Heart left ventricle (tissue), 16 donors: ENCODE measurements at regions not wholly inside any gene's neighbourhood (a gene's known extent, or its start where the extent isn't known, plus 50 kb on each side); places are given as distances from the start of the nearest gene placed in this dataset.
A peak's percentile ranks its signal among the peaks of the same experiment; 100 is the strongest.

Experiments used
- ATAC-seq, 4 donors: fragments of 200-7000 bp; cut with Tn5 transposase; one replicate each; pipeline ENCODE4 v1.9.1; 2020 to 2022; ENCODE audit warnings: moderate library complexity in 4 of 4, mild to moderate bottlenecking in 3 of 4, moderate number of reproducible peaks in 1 of 4
- DNase-seq, 5 donors: peaks; one replicate each; pipeline ENCODE4 v3.0.0-alpha.2; 2020
- H3K27ac ChIP-seq, 12 donors: fragments of 200-600 bp; sonication (generic) in 4 of 12; one replicate each; pipeline versions ENCODE4 v1.5.0 to v1.8.0; 2016 to 2022; ENCODE audit warnings: mild to moderate bottlenecking in 2 of 12
- H3K27me3 ChIP-seq, 9 donors: fragments of 200-600 bp; sonication (generic) in 2 of 9; one replicate each; pipeline versions ENCODE4 v1.5.1 to v1.8.0; 2016 to 2022; ENCODE audit warnings: mild to moderate bottlenecking in 3 of 9
- H3K36me3 ChIP-seq, 9 donors: fragments of 200-600 bp; sonication (generic) in 2 of 9; one replicate each; pipeline versions ENCODE4 v1.5.0 to v1.8.0; 2018 to 2022; ENCODE audit warnings: mild to moderate bottlenecking in 2 of 9
- H3K4me1 ChIP-seq, 12 donors: fragments of 200-600 bp; sonication (generic) in 4 of 12; one replicate each; pipeline versions ENCODE4 v1.5.0 to v1.8.0; 2016 to 2022; ENCODE audit warnings: mild to moderate bottlenecking in 3 of 12
- H3K4me3 ChIP-seq, 12 donors: fragments of 200-600 bp; sonication (generic) in 4 of 12; one replicate each; pipeline versions ENCODE4 v1.5.0 to v1.8.0; 2017 to 2022; ENCODE audit warnings: mild to moderate bottlenecking in 9 of 12, moderate library complexity in 4 of 12
- H3K9me3 ChIP-seq, 12 donors: fragments of 200-600 bp; sonication (generic) in 4 of 12; one replicate each; pipeline versions ENCODE4 v1.5.0 to v1.8.0; 2016 to 2022; ENCODE audit warnings: mild to moderate bottlenecking in 1 of 12
- POLR2A ChIP-seq, 2 donors: fragments of 450-650 bp; IDR thresholded peaks; one replicate each; pipeline ENCODE4 v1.6.1; 2017; ENCODE audit warnings: antibody characterized with exemption in 2 of 2, mild to moderate bottlenecking in 2 of 2, moderate library complexity in 2 of 2
- WGBS, 4 donors: extraction: QIAGEN DNeasy Blood & Tissue Kit in 2 of 4; methylation state at CpG; one replicate each; pipeline versions ENCODE4 v1.1.5 to v1.1.7; 2013 to 2018; 5-methylcytosine and 5-hydroxymethylcytosine counted together
- intact Hi-C, 10 donors: fragments of 100-400 bp; cut with DNase I; formaldehyde crosslinking; loops; one replicate each; pipeline versions ENCODE4 v1.11.1 to v1.14.2; 2022
- TF ChIP-seq, protein P1 (sequence below), 12 donors: fragments of 200-600 bp; sonication (generic) in 4 of 12; IDR thresholded peaks; one replicate each; pipeline versions ENCODE4 v1.5.0 to v1.8.0; 2018 to 2022; ENCODE audit warnings: antibody characterized with exemption in 12 of 12, mild to moderate bottlenecking in 5 of 12
- donor health status: ischemic (EF 13 %, LVEDD 7.1; RV severe dilation, severe dysfunction).
- donor health status: healthy with polysubstance abuse.
- donor health status: DM: no; HTN: yes; CAD: no.
- donor health status: DM: no; HTN: no; CAD: no.
- donor health status: ischemic (EF 25% LVEDD 6.9; RV normal size, moderate dysfunction).
- donor health status: ischemic (EF 25% LVEDD 5.7; RV mildly dilated, moderate dysfunction).
- donor health status: healthy.
- donor health status: DM: yes; HTN: yes; CAD: no.
- donor health status: ischemic (EF 35%, LVEDD 5.7; RV mildly dilated, moderate dysfunction).
- donor health status: nonischemic (EF 11% LVEDD 7.7; RV severe dilation, severe dysfunction).
- donor health status: DM: yes; HTN: yes; CAD: no.
- donor health status: PGD.
- donor health status: ischemic (EF 29% LVEDD 5.4; RV normal size, mild dysfunction).
- donor health status: nonischemic (EF 23%, LVEDD 6.1; RV moderate dilation, normal function).

DNA sequence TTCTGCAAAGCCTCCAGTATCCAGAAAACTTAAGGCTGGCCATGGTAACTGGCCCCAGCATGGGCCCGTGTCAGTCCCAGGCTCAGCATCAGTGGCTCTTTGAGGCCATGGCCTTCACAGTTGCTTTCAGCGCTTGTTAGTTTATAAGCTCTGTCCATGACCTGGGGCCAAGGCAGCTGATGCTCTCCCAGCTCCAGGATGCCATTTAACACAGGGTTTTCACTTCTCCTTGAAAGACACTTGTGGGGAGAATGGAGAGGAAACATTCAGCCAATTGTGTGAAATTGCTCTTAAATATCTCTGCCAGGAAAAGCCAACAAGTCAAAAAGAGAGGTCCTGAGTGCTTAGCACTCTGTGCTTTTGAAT, 321.3 kb downstream of the FOXO1 start:
- ATAC-seq (peak in 1 of 4 donors; percentile 3), DNase-seq (no peak)
- Histone ChIP-seq H3K27ac (peak overlapping the region in 4 of 12 donors; percentile 2 to 44 (median 24)), H3K36me3 (no peaks in the 10 kb centered on the region), H3K9me3 (no peaks in the 10 kb centered on the region), H3K4me1 (peaks cover 0 to 27% (median 11%) of the 10 kb centered on the region in 12 donors), H3K27me3 (no peaks in the 10 kb centered on the region), H3K4me3 (no peak overlapping the region)
- WGBS, 4 donors, result 91 to 100% (median 94%) methylated on average over 2 of the region's 2 CpGs
- intact Hi-C loops, result loop anchor here in 1 of 10 donors (10.0 kb wide), 1 partner anchor 320 kb away; the partner anchor contains the start of gene FOXO1
- no peak for TF ChIP-seq POLR2A (IDR thresholded peaks at IDR 0.05)
- TF ChIP-seq, protein P1, sequence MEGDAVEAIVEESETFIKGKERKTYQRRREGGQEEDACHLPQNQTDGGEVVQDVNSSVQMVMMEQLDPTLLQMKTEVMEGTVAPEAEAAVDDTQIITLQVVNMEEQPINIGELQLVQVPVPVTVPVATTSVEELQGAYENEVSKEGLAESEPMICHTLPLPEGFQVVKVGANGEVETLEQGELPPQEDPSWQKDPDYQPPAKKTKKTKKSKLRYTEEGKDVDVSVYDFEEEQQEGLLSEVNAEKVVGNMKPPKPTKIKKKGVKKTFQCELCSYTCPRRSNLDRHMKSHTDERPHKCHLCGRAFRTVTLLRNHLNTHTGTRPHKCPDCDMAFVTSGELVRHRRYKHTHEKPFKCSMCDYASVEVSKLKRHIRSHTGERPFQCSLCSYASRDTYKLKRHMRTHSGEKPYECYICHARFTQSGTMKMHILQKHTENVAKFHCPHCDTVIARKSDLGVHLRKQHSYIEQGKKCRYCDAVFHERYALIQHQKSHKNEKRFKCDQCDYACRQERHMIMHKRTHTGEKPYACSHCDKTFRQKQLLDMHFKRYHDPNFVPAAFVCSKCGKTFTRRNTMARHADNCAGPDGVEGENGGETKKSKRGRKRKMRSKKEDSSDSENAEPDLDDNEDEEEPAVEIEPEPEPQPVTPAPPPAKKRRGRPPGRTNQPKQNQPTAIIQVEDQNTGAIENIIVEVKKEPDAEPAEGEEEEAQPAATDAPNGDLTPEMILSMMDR (IDR thresholded peaks at IDR 0.05), result no peak

DNA sequence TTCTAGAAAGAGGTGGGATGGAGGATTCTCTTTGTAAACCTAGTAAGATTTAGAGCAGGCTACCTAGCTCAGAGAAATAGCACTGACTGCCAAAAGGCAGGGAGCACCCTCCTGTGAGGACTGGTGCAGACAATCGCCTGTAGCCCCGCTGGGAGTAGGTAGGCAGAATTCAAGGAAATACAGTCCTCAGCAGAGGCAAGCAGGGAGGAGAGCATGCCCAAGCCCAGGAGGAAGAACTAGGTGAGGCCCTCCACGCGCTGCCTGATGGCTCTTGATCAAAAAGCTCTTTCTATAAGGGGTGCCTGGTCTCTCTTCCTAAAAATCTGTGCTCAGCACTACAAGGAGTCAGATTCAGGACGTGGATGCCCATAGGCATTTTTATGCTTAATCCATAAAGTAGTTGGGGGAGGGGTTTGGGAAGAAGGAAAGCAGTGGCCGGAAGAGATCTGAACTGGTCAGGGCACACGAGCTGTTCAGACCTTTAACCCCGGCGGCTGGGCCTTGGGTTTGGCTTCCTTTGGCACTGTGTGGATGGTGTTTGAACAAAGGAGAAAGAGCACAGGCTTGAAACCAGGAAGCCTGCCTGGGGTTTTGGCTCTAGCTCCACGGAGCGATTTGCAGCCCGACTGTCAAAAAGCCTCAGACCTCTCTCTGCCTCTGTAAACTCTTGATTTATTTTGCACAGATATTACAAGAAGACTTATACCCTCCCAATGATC, 320.6 kb downstream of the FOXO1 start:
- TF ChIP-seq, protein P1 (IDR thresholded peaks at IDR 0.05), result no peak
- no peak for TF ChIP-seq POLR2A (IDR thresholded peaks at IDR 0.05)
- Histone ChIP-seq H3K27ac (peak overlapping the region in 6 of 12 donors; percentile 2 to 44 (median 24)), H3K9me3 (no peaks in the 10 kb centered on the region), H3K4me3 (no peak overlapping the region), H3K27me3 (no peaks in the 10 kb centered on the region), H3K4me1 (peaks cover 0 to 27% (median 13%) of the 10 kb centered on the region in 12 donors), H3K36me3 (no peaks in the 10 kb centered on the region)
- 54 to 68% (median 64%) methylated on average over 12 of the region's 12 CpGs for WGBS, 4 donors
- ATAC-seq, result peak in 2 of 4 donors; percentile 44 to 58
- peak in 2 of 5 donors; percentile 30 to 34 for DNase-seq
- intact Hi-C loops, result loop anchor here in 1 of 10 donors (10.0 kb wide), 1 partner anchor 319 kb away; the partner anchor contains the start of gene FOXO1

DNA sequence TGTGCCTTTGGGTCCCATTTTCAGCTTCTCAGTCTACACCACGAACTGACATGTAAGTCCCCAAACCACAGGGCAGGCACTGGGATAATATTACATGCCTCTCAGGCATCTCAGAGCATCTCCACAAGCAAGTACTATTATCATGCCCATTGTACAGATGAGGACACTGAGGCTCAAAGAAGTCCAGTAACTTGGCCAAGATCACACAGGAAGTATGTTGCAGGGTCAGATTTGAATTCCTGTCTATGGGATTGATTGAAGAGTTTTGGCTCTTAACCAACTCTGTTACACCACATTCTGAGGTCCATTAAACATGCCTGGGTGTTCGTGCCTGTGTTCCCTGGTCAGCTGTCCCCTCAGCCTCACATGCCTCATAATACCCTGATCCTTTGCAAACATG, 319.8 kb downstream of the FOXO1 start:
- H3K4me1 ChIP-seq, result peaks cover 0 to 28% (median 13%) of the 10 kb centered on the region in 12 donors
- 93 to 100% (median 98%) methylated on average over 2 of the region's 2 CpGs for WGBS, 4 donors

More for the DNA sequence above, 319.8 kb downstream of the FOXO1 start:
- no peaks in the 10 kb centered on the region for H3K36me3 ChIP-seq
- no peaks in the 10 kb centered on the region for H3K9me3 ChIP-seq
- H3K27ac ChIP-seq, result peak overlapping the region in 2 of 12 donors; percentile 11 to 44
- H3K27me3 ChIP-seq, result no peaks in the 10 kb centered on the region
- intact Hi-C loops, result loop anchor here in 1 of 10 donors (10.0 kb wide), 1 partner anchor 318 kb away; the partner anchor contains the start of gene FOXO1
- no peak for DNase-seq
- TF ChIP-seq POLR2A (IDR thresholded peaks at IDR 0.05), result no peak
- TF ChIP-seq, protein P1 (IDR thresholded peaks at IDR 0.05), result no peak
- no peak for ATAC-seq
- no peak overlapping the region for H3K4me3 ChIP-seq
